ENCODE measurements at regions not wholly inside any gene's neighbourhood (a gene's known extent, or its start where the extent isn't known, plus 50 kb on each side); places are given as distances from the start of the nearest gene placed in this dataset.

DNA sequence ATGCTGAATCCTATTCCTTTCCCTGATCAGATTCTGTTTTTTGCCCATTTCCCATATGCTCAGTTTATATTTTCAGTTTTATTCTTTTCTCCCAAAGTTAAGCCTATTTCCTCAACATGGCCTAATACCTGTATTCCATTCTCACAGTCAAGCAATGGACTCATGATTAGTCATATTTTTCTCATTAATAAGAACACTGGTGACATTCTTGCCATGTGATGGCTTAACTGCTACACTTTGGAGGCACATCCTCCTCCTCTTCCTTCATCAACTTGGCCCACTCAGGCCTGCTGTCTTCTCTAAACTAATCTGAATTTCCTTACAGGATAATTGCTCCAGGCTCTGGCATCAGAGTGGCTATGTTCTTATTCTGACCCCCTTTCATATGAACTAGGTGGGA, 679.2 kb downstream of the NYAP2 start:
- no peak for TF ChIP-seq ZNF248 (tag by site-specific recombination; IDR thresholded peaks at IDR 0.05)
- no peak for TF ChIP-seq ZNF211 (tag by site-specific recombination; IDR thresholded peaks at IDR 0.05; ENCODE audit: low read depth)
- no peak for TF ChIP-seq SALL2 (tag by site-specific recombination; IDR thresholded peaks at IDR 0.05; ENCODE audit: borderline replicate concordance)
- no peak for TF ChIP-seq ZNF654 (tag by site-specific recombination; IDR thresholded peaks at IDR 0.05; ENCODE audit: low read depth)
- no peak for TF ChIP-seq ZNF792 (tag by site-specific recombination; IDR thresholded peaks at IDR 0.05)
- TF ChIP-seq, protein P1, sequence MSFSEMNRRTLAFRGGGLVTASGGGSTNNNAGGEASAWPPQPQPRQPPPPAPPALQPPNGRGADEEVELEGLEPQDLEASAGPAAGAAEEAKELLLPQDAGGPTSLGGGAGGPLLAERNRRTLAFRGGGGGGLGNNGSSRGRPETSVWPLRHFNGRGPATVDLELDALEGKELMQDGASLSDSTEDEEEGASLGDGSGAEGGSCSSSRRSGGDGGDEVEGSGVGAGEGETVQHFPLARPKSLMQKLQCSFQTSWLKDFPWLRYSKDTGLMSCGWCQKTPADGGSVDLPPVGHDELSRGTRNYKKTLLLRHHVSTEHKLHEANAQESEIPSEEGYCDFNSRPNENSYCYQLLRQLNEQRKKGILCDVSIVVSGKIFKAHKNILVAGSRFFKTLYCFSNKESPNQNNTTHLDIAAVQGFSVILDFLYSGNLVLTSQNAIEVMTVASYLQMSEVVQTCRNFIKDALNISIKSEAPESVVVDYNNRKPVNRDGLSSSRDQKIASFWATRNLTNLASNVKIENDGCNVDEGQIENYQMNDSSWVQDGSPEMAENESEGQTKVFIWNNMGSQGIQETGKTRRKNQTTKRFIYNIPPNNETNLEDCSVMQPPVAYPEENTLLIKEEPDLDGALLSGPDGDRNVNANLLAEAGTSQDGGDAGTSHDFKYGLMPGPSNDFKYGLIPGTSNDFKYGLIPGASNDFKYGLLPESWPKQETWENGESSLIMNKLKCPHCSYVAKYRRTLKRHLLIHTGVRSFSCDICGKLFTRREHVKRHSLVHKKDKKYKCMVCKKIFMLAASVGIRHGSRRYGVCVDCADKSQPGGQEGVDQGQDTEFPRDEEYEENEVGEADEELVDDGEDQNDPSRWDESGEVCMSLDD (tag by site-specific recombination; IDR thresholded peaks at IDR 0.05) = no peak
- no peak for TF ChIP-seq ZNF114 (tag by site-specific recombination; IDR thresholded peaks at IDR 0.05)
- TF ChIP-seq ZFP37 (tag by site-specific recombination; IDR thresholded peaks at IDR 0.05) = no peak
- TF ChIP-seq ZNF707 (tag by site-specific recombination; IDR thresholded peaks at IDR 0.05) = no peak
- no peak for TF ChIP-seq ZNF530 (tag by site-specific recombination; IDR thresholded peaks at IDR 0.05; ENCODE audit: low read depth)
- TF ChIP-seq, protein P2, sequence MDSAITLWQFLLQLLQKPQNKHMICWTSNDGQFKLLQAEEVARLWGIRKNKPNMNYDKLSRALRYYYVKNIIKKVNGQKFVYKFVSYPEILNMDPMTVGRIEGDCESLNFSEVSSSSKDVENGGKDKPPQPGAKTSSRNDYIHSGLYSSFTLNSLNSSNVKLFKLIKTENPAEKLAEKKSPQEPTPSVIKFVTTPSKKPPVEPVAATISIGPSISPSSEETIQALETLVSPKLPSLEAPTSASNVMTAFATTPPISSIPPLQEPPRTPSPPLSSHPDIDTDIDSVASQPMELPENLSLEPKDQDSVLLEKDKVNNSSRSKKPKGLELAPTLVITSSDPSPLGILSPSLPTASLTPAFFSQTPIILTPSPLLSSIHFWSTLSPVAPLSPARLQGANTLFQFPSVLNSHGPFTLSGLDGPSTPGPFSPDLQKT (IDR thresholded peaks at IDR 0.05; ENCODE audit: borderline replicate concordance, low read depth, low read length) = no peak
- no peak for TF ChIP-seq GLIS2 (tag by site-specific recombination; IDR thresholded peaks at IDR 0.05)
- no peak for TF ChIP-seq ZBTB17 (tag by site-specific recombination; IDR thresholded peaks at IDR 0.05)
- TF ChIP-seq, protein P3, sequence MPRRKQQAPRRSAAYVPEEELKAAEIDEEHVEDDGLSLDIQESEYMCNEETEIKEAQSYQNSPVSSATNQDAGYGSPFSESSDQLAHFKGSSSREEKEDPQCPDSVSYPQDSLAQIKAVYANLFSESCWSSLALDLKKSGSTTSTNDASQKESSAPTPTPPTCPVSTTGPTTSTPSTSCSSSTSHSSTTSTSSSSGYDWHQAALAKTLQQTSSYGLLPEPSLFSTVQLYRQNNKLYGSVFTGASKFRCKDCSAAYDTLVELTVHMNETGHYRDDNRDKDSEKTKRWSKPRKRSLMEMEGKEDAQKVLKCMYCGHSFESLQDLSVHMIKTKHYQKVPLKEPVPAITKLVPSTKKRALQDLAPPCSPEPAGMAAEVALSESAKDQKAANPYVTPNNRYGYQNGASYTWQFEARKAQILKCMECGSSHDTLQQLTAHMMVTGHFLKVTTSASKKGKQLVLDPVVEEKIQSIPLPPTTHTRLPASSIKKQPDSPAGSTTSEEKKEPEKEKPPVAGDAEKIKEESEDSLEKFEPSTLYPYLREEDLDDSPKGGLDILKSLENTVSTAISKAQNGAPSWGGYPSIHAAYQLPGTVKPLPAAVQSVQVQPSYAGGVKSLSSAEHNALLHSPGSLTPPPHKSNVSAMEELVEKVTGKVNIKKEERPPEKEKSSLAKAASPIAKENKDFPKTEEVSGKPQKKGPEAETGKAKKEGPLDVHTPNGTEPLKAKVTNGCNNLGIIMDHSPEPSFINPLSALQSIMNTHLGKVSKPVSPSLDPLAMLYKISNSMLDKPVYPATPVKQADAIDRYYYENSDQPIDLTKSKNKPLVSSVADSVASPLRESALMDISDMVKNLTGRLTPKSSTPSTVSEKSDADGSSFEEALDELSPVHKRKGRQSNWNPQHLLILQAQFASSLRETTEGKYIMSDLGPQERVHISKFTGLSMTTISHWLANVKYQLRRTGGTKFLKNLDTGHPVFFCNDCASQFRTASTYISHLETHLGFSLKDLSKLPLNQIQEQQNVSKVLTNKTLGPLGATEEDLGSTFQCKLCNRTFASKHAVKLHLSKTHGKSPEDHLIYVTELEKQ (tag by site-specific recombination; IDR thresholded peaks at IDR 0.05; ENCODE audit: borderline replicate concordance) = no peak
- no peak for TF ChIP-seq KLF1 (tag by site-specific recombination; IDR thresholded peaks at IDR 0.05)
- Histone ChIP-seq H3K27ac (ENCODE audit: extremely low read depth, low read depth, low read length) (no peak overlapping the region), H3K4me1 (ENCODE audit: control insufficient read depth, insufficient read depth, low read length) (no peaks in the 10 kb centered on the region), H3K36me3 (ENCODE audit: control insufficient read depth in 2 of 2, insufficient read depth in 1 of 2, low read length in 2 of 2) (no peaks in the 10 kb centered on the region), H3K4me3 (ENCODE audit: low read depth, low read length) (no peak overlapping the region), H3K9me3 (ENCODE audit: control insufficient read depth, insufficient read depth, low read depth, low read length) (no peaks in the 10 kb centered on the region)
- CTCF ChIA-PET = no interaction called here
- POLR2A ChIA-PET = no interaction called here

DNA sequence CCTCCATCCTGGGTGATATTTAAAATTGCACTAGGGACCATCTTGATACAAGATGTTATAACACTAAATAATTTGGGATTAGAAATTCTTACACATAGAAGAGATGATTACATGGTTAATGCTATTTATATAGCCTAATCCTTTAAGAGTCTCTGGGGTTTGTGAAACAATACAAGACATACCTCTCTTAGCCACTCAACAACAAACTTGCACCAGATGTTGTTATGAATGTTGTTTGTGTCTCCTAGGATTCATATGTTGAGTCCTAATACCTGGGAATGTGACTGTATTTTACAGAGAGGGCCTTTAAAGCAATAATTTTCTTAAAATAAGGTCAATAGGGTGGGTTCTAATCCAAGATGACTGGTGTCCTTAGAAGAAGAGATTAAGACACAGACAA, 678.3 kb downstream of the NYAP2 start:
- Histone ChIP-seq H3K9me3 (ENCODE audit: control insufficient read depth, insufficient read depth, low read depth, low read length) (no peaks in the 10 kb centered on the region), H3K4me1 (ENCODE audit: control insufficient read depth, insufficient read depth, low read length) (no peaks in the 10 kb centered on the region), H3K4me3 (ENCODE audit: low read depth, low read length) (no peak overlapping the region), H3K27ac (ENCODE audit: extremely low read depth, low read depth, low read length) (no peak overlapping the region), H3K36me3 (ENCODE audit: control insufficient read depth in 2 of 2, insufficient read depth in 1 of 2, low read length in 2 of 2) (no peaks in the 10 kb centered on the region)
- no peak for TF ChIP-seq ZNF585B (tag by site-specific recombination; IDR thresholded peaks at IDR 0.05)
- no peak for TF ChIP-seq ZSCAN30 (tag by site-specific recombination; IDR thresholded peaks at IDR 0.05)
- no peak for TF ChIP-seq ZNF76 (tag by site-specific recombination; IDR thresholded peaks at IDR 0.05; ENCODE audit: borderline replicate concordance, low read depth)
- no peak for TF ChIP-seq PRDM1 (tag by site-specific recombination; IDR thresholded peaks at IDR 0.05)
- TF ChIP-seq EGR2 (tag by site-specific recombination; IDR thresholded peaks at IDR 0.05; ENCODE audit: low read depth) = no peak
- no peak for TF ChIP-seq ZNF341 (tag by site-specific recombination; IDR thresholded peaks at IDR 0.05; ENCODE audit: low read depth)
- TF ChIP-seq ZNF629 (tag by site-specific recombination; IDR thresholded peaks at IDR 0.05) = no peak
- no peak for TF ChIP-seq ZNF416 (tag by site-specific recombination; IDR thresholded peaks at IDR 0.05)
- TF ChIP-seq ZNF544 (tag by site-specific recombination; IDR thresholded peaks at IDR 0.05) = no peak
- no peak for TF ChIP-seq HOXC10 (CRISPR knock-in tag; IDR thresholded peaks at IDR 0.05)
- TF ChIP-seq, protein P4, sequence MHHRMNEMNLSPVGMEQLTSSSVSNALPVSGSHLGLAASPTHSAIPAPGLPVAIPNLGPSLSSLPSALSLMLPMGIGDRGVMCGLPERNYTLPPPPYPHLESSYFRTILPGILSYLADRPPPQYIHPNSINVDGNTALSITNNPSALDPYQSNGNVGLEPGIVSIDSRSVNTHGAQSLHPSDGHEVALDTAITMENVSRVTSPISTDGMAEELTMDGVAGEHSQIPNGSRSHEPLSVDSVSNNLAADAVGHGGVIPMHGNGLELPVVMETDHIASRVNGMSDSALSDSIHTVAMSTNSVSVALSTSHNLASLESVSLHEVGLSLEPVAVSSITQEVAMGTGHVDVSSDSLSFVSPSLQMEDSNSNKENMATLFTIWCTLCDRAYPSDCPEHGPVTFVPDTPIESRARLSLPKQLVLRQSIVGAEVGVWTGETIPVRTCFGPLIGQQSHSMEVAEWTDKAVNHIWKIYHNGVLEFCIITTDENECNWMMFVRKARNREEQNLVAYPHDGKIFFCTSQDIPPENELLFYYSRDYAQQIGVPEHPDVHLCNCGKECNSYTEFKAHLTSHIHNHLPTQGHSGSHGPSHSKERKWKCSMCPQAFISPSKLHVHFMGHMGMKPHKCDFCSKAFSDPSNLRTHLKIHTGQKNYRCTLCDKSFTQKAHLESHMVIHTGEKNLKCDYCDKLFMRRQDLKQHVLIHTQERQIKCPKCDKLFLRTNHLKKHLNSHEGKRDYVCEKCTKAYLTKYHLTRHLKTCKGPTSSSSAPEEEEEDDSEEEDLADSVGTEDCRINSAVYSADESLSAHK (tag by site-specific recombination; IDR thresholded peaks at IDR 0.05) = no peak
- no peak for TF ChIP-seq MYNN (tag by site-specific recombination; IDR thresholded peaks at IDR 0.05; ENCODE audit: borderline replicate concordance)
- no peak for TF ChIP-seq GLI2 (tag by site-specific recombination; IDR thresholded peaks at IDR 0.05; ENCODE audit: borderline replicate concordance, low read depth)
- TF ChIP-seq FEZF1 (tag by site-specific recombination; IDR thresholded peaks at IDR 0.05) = no peak
- CTCF ChIA-PET = no interaction called here
- POLR2A ChIA-PET = no interaction called here
